ENCODE measurements at regions not wholly inside any gene's neighbourhood (a gene's known extent, or its start where the extent isn't known, plus 50 kb on each side); places are given as distances from the start of the nearest gene placed in this dataset.

DNA sequence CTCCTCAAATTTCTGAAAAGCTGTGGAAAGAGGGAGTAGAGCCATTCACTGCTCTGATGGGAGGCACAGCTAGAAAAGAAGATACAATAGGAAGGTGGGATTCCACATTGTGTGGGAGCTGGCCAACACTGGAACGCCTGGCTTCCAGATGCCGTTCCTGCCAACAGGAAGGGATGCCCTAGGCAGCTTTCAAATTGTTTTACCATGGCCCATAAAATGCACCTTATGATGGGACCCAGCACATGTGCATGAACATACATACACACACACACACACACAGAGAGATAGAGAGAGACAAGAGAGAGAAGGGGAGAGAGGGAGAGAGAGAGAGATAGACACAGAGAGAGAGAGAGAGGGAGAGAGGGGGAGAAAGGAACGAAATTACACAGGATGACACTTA, 86.1 kb upstream of the BZW1 start:
- TF ChIP-seq POLR2A (IDR thresholded peaks at IDR 0.05) (no peak), EP300 (IDR thresholded peaks at IDR 0.05) (no peak), POLR2AphosphoS5 (IDR thresholded peaks at IDR 0.05) (no peak)
- TF ChIP-seq, protein P1, sequence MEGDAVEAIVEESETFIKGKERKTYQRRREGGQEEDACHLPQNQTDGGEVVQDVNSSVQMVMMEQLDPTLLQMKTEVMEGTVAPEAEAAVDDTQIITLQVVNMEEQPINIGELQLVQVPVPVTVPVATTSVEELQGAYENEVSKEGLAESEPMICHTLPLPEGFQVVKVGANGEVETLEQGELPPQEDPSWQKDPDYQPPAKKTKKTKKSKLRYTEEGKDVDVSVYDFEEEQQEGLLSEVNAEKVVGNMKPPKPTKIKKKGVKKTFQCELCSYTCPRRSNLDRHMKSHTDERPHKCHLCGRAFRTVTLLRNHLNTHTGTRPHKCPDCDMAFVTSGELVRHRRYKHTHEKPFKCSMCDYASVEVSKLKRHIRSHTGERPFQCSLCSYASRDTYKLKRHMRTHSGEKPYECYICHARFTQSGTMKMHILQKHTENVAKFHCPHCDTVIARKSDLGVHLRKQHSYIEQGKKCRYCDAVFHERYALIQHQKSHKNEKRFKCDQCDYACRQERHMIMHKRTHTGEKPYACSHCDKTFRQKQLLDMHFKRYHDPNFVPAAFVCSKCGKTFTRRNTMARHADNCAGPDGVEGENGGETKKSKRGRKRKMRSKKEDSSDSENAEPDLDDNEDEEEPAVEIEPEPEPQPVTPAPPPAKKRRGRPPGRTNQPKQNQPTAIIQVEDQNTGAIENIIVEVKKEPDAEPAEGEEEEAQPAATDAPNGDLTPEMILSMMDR (IDR thresholded peaks at IDR 0.05), result no peak
- WGBS, 5 donors, result 48 to 67% (median 59%) methylated on average over 3 of the region's 3 CpGs

DNA sequence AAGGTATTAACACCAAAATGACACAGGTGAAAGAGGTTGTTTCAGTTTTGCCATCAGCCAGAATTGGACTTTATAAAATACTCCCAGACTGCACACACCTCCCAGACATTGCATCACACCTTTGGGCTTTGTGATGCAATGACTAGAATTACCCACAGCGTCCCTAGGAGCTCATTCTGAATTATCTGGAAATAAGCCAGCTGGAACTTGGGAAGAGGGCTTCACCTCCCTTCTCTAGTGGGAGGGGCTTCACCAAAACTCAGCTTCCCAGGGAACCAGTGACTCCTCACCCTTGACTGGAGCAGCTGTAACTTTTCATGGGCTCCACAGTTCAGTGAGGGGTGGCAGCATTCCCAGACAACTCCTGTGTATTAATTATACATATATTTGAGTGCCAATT, 83.1 kb upstream of the BZW1 start:
- DNase-seq, result peak in 1 of 2 donors; percentile 14
- intact Hi-C loops (cut with DNase I; ENCODE audit: low total_unique reads), result no loop called here
- H3K36me3 ChIP-seq, result no peaks in the 10 kb centered on the region
- H3K4me1 ChIP-seq, result no peaks in the 10 kb centered on the region
- H3K4me3 ChIP-seq, result no peak overlapping the region
- no peak overlapping the region for H3K27ac ChIP-seq
- TF ChIP-seq POLR2A (IDR thresholded peaks at IDR 0.05), result no peak
- TF ChIP-seq, protein P1 (IDR thresholded peaks at IDR 0.05), result no peak
- no peak for TF ChIP-seq POLR2AphosphoS5 (IDR thresholded peaks at IDR 0.05)
- TF ChIP-seq EP300 (IDR thresholded peaks at IDR 0.05), result no peak
- H3K9me3 ChIP-seq, result no peaks in the 10 kb centered on the region
- 31 to 51% (median 48%) methylated on average over 1 of the region's 1 CpG for WGBS, 5 donors
- H3K27me3 ChIP-seq, result peaks cover 0 to 22% (median 0%) of the 10 kb centered on the region in 3 donors

More for the DNA sequence above, 86.1 kb upstream of the BZW1 start:
- no peaks in the 10 kb centered on the region for H3K4me1 ChIP-seq
- H3K4me3 ChIP-seq, result no peak overlapping the region
- H3K9me3 ChIP-seq, result no peaks in the 10 kb centered on the region
- DNase-seq, result no peak
- intact Hi-C loops (cut with DNase I; ENCODE audit: low total_unique reads), result no loop called here
- no peak overlapping the region for H3K27ac ChIP-seq
- H3K36me3 ChIP-seq, result no peaks in the 10 kb centered on the region
- H3K27me3 ChIP-seq, result peaks cover 0 to 22% (median 0%) of the 10 kb centered on the region in 3 donors

DNA sequence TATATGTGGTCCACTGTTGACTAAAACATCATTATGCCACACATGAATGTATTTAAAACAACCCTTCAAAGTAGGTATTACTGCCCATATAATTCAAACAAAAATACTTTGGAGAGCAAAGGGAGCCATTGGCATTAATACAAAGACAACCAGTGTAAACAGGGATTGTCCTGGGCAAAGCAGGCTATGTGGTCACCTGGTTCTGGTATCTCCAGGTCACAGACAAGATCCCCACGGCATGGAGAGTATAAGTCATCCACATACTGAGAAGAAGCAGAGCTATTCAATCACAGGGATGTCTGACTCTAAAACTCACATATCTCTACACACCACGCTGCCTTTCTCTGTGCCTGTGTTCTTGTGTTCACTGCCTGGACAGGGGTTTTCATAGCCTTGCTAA, 81.4 kb upstream of the BZW1 start:
- no peak for DNase-seq
- Histone ChIP-seq H3K27ac (no peak overlapping the region), H3K36me3 (no peaks in the 10 kb centered on the region), H3K27me3 (peaks cover 0 to 11% (median 0%) of the 10 kb centered on the region in 3 donors), H3K9me3 (no peaks in the 10 kb centered on the region), H3K4me3 (no peak overlapping the region), H3K4me1 (peaks cover 0 to under 1% (median 0%) of the 10 kb centered on the region in 4 donors)
- WGBS, 5 donors, result 62 to 82% (median 66%) methylated on average over 2 of the region's 2 CpGs
- no peak for TF ChIP-seq POLR2A (IDR thresholded peaks at IDR 0.05)
- TF ChIP-seq, protein P1 (IDR thresholded peaks at IDR 0.05), result no peak
- intact Hi-C loops (cut with DNase I; ENCODE audit: low total_unique reads), result no loop called here

DNA sequence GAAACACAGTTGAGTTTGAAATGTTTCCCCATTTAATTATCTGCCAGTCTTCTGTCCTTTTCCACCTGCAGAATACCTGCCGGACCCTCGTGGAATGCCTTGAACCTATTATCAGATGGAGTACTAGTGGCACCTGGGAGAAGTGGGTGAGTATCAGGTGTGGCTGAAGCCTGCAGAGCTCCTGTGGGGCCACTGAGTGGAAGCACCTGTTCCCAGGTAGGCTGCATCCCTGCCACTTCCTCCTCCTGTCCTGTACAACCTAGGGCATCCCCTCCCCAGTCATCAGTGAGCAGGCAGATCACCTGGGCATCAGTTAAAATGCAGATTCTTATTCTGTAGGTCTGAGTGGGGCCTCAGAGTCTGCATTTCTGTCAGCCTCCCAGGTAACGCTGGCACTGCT, 80.8 kb upstream of the BZW1 start:
- TF ChIP-seq POLR2AphosphoS5 (IDR thresholded peaks at IDR 0.05), result no peak
- TF ChIP-seq, protein P1 (IDR thresholded peaks at IDR 0.05), result no peak
- TF ChIP-seq EP300 (IDR thresholded peaks at IDR 0.05), result no peak
- no peak for TF ChIP-seq POLR2A (IDR thresholded peaks at IDR 0.05)
- intact Hi-C loops (cut with DNase I; ENCODE audit: low total_unique reads), result no loop called here
- H3K27me3 ChIP-seq, result peaks cover 0 to 5% (median 0%) of the 10 kb centered on the region in 3 donors

More for the DNA sequence above, 80.8 kb upstream of the BZW1 start:
- Histone ChIP-seq H3K9me3 (no peaks in the 10 kb centered on the region), H3K4me1 (peaks cover 0 to 7% (median 4%) of the 10 kb centered on the region in 4 donors), H3K4me3 (no peak overlapping the region), H3K27ac (no peak overlapping the region), H3K36me3 (no peaks in the 10 kb centered on the region)
- no peak for DNase-seq
- 67 to 85% (median 76%) methylated on average over 3 of the region's 3 CpGs for WGBS, 5 donors
